Gastrocnemius medialis (tissue), 4 donors: ENCODE measurements at regions not wholly inside any gene's neighbourhood (a gene's known extent, or its start where the extent isn't known, plus 50 kb on each side); places are given as distances from the start of the nearest gene placed in this dataset.
"Not testable (repeated sequence)": the region's sequence is repeated elsewhere in the genome, so short reads cannot be mapped to it uniquely, and the experiment has no call there.

Experiments
- ATAC-seq, 2 donors: fragments of 150-250 bp; one replicate each; pipeline ENCODE4 v1.9.1; 2016
- DNase-seq, 2 donors: peaks; one replicate each; pipeline ENCODE4 v3.0.0-alpha.2; 2019
- H3K27ac ChIP-seq, 4 donors: fragments of 200-600 bp; sonication (generic); 1 replicate in 1 of 4; 2 replicates in 3 of 4; pipeline ENCODE4 v1.5.1; 2016 to 2018; ENCODE audit warnings: mild to moderate bottlenecking in 2 of 4, moderate library complexity in 1 of 4
- H3K27me3 ChIP-seq, 3 donors: fragments of 200-600 bp; sonication (generic) in 2 of 3; 1 replicate in 1 of 3; 2 replicates in 2 of 3; pipeline versions ENCODE4 v1.5.1 to v1.6.0; 2016 to 2019; ENCODE audit warnings: mild to moderate bottlenecking in 1 of 3, moderate library complexity in 1 of 3
- H3K36me3 ChIP-seq, 2 donors: fragments of 200-600 bp; sonication (generic) in 1 of 2; one replicate each; pipeline ENCODE4 v1.5.1; 2017 to 2018
- H3K4me1 ChIP-seq, 2 donors: fragments of 200-600 bp; sonication (generic) in 1 of 2; one replicate each; pipeline ENCODE4 v1.5.1; 2016 to 2017; ENCODE audit warnings: mild to moderate bottlenecking in 2 of 2
- H3K4me3 ChIP-seq, 4 donors: fragments of 200-600 bp; sonication (generic) in 3 of 4; 1 replicate in 1 of 4; 2 replicates in 3 of 4; pipeline ENCODE4 v1.5.1; 2016 to 2019; ENCODE audit warnings: mild to moderate bottlenecking in 2 of 4
- H3K9me3 ChIP-seq, 3 donors: fragments of 200-600 bp; sonication (generic) in 2 of 3; 1 replicate in 1 of 3; 2 replicates in 2 of 3; pipeline ENCODE4 v1.5.1; 2016 to 2019
- CTCF ChIP-seq, 5 experiments: fragments of 450-650 bp in 3 of 5; fragments of 200-600 bp in 2 of 5; sonication (generic) in 2 of 5; IDR thresholded peaks in 4 of 5; conservative IDR thresholded peaks in 1 of 5; 1 replicate in 4 of 5; 2 replicates in 1 of 5; pipeline ENCODE4 v1.5.1; 2016 to 2019; ENCODE audit warnings: antibody characterized with exemption in 5 of 5, mild to moderate bottlenecking in 3 of 5, moderate library complexity in 3 of 5
- POLR2A ChIP-seq, 2 donors: fragments of 450-650 bp; IDR thresholded peaks; one replicate each; pipeline ENCODE4 v1.6.1; 2017; ENCODE audit warnings: antibody characterized with exemption in 2 of 2, mild to moderate bottlenecking in 2 of 2, moderate library complexity in 2 of 2
- in situ Hi-C, 4 donors: fragments of 200-750 bp; cut with MboI; loops; one replicate each; pipeline versions ENCODE4 v1.15.0 to v1.8.0; 2017; ENCODE audit warnings: low sequenced_read_pairs in 4 of 4
- intact Hi-C: fragments of 100-400 bp; cut with DNase I; formaldehyde crosslinking; loops from one replicate; pipeline ENCODE4 v1.15.1; 2023; ENCODE audit warnings: low total_unique reads

GRCh38 chr17:21841839-21842238, 149.5 kb downstream of the KCNJ18 start:
- Histone ChIP-seq H3K9me3 (no peaks in the 10 kb centered on the region), H3K36me3 (no peaks in the 10 kb centered on the region), H3K4me1 (no peaks in the 10 kb centered on the region), H3K27me3 (peaks cover 19 to 29% (median 26%) of the 10 kb centered on the region in 3 donors), H3K4me3 (no peak overlapping the region), H3K27ac (no peak overlapping the region)
- TF ChIP-seq CTCF (IDR thresholded peaks at IDR 0.05 in 4 of 5, conservative IDR thresholded peaks at IDR 0.05 in 1 of 5) (no peak), POLR2A (IDR thresholded peaks at IDR 0.05) (no peak)
- ATAC-seq = no peak
- DNase-seq = no peak
- intact Hi-C loops = no loop called here
- in situ Hi-C loops = no loop called here

DNA sequence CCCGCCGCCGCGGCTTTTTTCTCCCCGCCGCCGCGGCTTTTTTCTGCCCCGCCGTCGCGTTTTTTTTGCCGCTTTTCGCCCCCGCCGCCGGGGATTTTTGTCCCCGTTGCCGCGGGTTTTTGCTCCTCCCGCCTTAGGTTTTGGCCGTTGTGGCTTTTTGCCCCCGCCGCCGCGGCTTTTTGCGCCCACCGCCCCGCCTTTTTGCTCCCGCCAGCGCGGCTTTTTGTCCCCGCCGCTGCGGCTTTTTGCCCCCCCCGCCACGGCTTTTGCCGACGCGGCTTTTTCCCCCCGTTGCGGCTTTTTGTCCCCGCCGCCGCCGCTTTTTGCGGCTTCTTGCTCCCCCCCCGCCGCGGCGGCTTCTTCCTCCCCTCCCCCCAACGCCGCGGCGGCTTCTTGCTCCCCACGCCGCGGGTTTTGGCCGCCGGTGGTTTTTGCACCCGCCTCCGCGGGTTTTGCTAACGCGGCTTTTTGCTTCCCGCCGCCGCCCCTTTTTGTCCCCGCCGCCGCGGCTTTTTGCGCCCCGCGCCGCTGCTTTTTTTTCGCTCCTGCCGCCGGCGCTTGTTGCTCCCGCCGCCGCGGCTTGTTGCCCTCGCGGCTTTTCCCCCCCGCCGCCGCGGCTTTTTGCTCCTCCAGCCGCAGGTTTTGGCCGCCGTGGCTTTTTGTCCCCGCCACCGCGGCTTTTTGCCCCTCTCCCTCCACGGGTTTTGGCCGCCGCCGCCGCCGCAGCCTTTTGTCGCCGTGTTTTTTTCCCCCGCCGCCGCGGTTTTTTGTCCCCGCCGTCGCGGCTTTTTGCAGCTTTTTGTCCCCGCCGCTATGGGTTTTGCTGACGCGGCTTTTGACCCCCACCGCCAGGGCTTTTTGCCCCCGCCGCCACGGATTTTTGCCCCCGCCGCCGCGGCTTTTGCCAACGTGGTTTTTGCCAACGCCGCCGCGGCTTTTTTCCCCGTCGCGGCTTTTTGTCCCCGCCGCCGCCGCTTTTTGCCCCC, 150.3 kb downstream of the KCNJ18 start:
- no peak overlapping the region for H3K27ac ChIP-seq
- ATAC-seq (no peak), DNase-seq (no peak)
- in situ Hi-C loops (no loop called here), intact Hi-C loops (no loop called here)
- H3K9me3 ChIP-seq = no peaks in the 10 kb centered on the region
- no peaks in the 10 kb centered on the region for H3K4me1 ChIP-seq
- peak overlapping the region in 2 of 4 donors; percentile 16 to 29 for H3K4me3 ChIP-seq
- H3K36me3 ChIP-seq = no peaks in the 10 kb centered on the region
- no peak for TF ChIP-seq POLR2A (IDR thresholded peaks at IDR 0.05)
- no peak for TF ChIP-seq CTCF (IDR thresholded peaks at IDR 0.05 in 4 of 5, conservative IDR thresholded peaks at IDR 0.05 in 1 of 5)
- H3K27me3 ChIP-seq = peaks cover 19 to 29% (median 26%) of the 10 kb centered on the region in 3 donors

- H3K27ac ChIP-seq = no peak overlapping the region
- no peaks in the 10 kb centered on the region for H3K9me3 ChIP-seq
- peaks cover 19 to 29% (median 26%) of the 10 kb centered on the region in 3 donors for H3K27me3 ChIP-seq
- in situ Hi-C loops = no loop called here
- TF ChIP-seq CTCF (IDR thresholded peaks at IDR 0.05 in 4 of 5, conservative IDR thresholded peaks at IDR 0.05 in 1 of 5) (no peak), POLR2A (IDR thresholded peaks at IDR 0.05) (no peak)
- no peaks in the 10 kb centered on the region for H3K4me1 ChIP-seq
- no peak for DNase-seq
- no peaks in the 10 kb centered on the region for H3K36me3 ChIP-seq
- intact Hi-C loops = no loop called here
- peak overlapping the region in 2 of 4 donors; percentile 16 to 29 for H3K4me3 ChIP-seq
- no peak for ATAC-seq
Observed at GRCh38 chr17:21843318-21843865, 151.1 kb downstream of the KCNJ18 start.

DNA sequence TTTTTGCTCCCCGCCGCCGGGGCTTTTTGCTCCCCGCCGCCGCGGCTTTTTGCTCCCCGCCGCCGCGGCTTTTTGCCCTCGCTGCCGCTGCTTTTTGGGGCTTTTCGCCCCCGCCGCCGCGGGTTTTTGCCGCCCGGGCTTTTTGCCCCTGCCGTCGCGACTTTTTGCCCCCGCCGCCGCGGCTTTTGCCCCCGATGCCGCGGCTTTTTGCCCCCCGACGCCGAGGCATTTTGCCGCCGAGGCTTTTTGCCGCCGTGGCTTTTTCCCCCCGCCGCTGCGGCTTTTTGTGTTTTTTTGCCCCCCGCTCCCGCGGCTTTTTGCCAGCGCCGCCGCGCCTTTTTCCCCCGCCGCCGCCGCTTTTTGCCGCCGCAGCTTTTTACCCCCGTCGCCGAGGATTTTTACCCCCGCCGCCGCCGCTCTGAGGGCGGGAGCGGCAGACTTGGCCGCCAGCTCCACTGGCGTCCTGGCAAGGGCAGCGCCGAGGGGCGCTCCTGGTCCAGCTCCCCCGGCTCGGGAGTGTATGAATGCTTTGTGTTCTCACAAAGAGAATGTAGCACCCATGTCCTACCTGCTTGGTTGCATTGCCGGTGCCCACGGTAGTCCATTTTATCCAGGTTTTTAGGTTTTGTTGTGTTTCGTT, 151.7 kb downstream of the KCNJ18 start:
- TF ChIP-seq POLR2A (IDR thresholded peaks at IDR 0.05) (no peak), CTCF (IDR thresholded peaks at IDR 0.05 in 4 of 5, conservative IDR thresholded peaks at IDR 0.05 in 1 of 5) (no peak)
- Histone ChIP-seq H3K4me1 (no peaks in the 10 kb centered on the region), H3K36me3 (no peaks in the 10 kb centered on the region), H3K4me3 (no peak overlapping the region), H3K27me3 (peaks cover 19 to 29% (median 26%) of the 10 kb centered on the region in 3 donors), H3K9me3 (no peaks in the 10 kb centered on the region), H3K27ac (no peak overlapping the region)
- no peak for DNase-seq
- intact Hi-C loops (no loop called here), in situ Hi-C loops (no loop called here)
- no peak for ATAC-seq

DNA sequence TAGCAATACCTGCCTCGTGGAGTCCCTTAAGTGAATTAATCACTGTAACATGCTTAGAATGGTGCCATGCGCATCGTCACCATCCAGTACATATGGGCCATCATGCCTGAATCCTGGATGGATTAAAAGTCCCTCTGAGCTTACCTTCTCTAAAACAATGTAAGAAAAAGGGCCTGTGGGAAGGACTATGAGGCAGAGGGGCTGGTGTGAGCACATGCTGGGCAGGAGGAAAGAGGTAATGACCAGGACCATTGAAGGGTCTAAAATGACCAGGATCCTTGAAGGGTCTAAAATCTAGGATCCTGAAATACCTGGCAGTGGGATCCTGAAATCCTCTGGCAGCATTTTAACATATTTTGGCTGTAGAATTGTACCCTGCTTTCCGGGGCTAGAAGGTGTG, 156.2 kb downstream of the KCNJ18 start:
- H3K36me3 ChIP-seq, intact Hi-C loops, H3K9me3 ChIP-seq, H3K27ac ChIP-seq, H3K4me3 ChIP-seq, H3K4me1 ChIP-seq, ATAC-seq, DNase-seq, in situ Hi-C loops: not testable (repeated sequence)
- peaks cover 13 to 17% (median 14%) of the 10 kb centered on the region in 3 donors for H3K27me3 ChIP-seq

- intact Hi-C loops, DNase-seq, H3K4me1 ChIP-seq, H3K27ac ChIP-seq, H3K36me3 ChIP-seq, H3K9me3 ChIP-seq, ATAC-seq, in situ Hi-C loops, H3K4me3 ChIP-seq: not testable (repeated sequence)
- H3K27me3 ChIP-seq = peaks cover 7 to 12% (median 9%) of the 10 kb centered on the region in 3 donors
Observed at GRCh38 chr17:21849030-21849429, 156.7 kb downstream of the KCNJ18 start.

DNA sequence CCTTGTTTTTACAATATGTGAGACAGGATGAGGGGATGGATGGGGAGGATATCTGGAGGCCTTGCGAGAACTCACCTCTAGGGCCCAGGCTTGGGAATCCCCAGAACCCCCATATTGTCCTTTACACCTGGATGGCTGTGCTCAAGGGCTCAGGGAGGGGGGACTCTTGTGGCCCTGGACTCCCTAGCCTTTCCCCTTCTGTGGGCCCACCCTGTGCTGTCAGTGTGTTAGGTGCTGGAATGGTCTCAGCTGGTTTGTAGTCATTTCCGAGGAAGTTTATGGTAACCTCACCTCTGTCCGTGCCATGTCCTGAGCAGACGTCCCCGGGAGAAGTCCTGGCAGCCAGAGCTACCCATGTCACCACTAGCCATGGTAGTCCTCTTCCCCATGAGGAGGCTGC, 158.3 kb downstream of the KCNJ18 start:
- intact Hi-C loops, H3K9me3 ChIP-seq, DNase-seq, H3K36me3 ChIP-seq, H3K27me3 ChIP-seq, H3K4me3 ChIP-seq, H3K4me1 ChIP-seq, H3K27ac ChIP-seq, in situ Hi-C loops, ATAC-seq: not testable (repeated sequence)
